Activated CD4-positive, alpha-beta T cell treated with anti-CD3 and anti-CD28 coated beads for 36 hours (primary cell): ENCODE measurements at regions not wholly inside any gene's neighbourhood (a gene's known extent, or its start where the extent isn't known, plus 50 kb on each side); places are given as distances from the start of the nearest gene placed in this dataset.

ENCODE experiments used
- ATAC-seq: fragments of 200-7000 bp; cut with Tn5 transposase; one replicate; pipeline ENCODE4 v1.10.0; 2021; ENCODE audit warnings: mild to moderate bottlenecking, moderate library complexity
- CTCF ChIA-PET: fragments of 350-600 bp; sonication (Branson Sonifier 250); formaldehyde crosslinking; loops from one replicate; lab custom pipeline; 2021; ENCODE audit warnings: antibody characterized with exemption; lab: Charles Lee
- POLR2A ChIA-PET: fragments of 350-600 bp; sonication (Branson Sonifier 250); formaldehyde crosslinking; loops from one replicate; lab custom pipeline; 2021; ENCODE audit warnings: antibody characterized with exemption, inconsistent platforms; lab: Charles Lee
- DNase-seq: peaks from one replicate; pipeline ENCODE4 v3.0.0-alpha.2; 2020
- H3K27ac Mint-ChIP-seq: one replicate; pipeline ENCODE4 v1.8.0; 2021; ENCODE audit warnings: mixed read lengths
- H3K27me3 Mint-ChIP-seq: one replicate; pipeline ENCODE4 v1.8.0; 2021; ENCODE audit warnings: mixed read lengths
- H3K36me3 Mint-ChIP-seq: one replicate; pipeline ENCODE4 v1.8.0; 2021; ENCODE audit warnings: low read depth, mixed read lengths
- H3K4me1 Mint-ChIP-seq: one replicate; pipeline ENCODE4 v1.8.0; 2021; ENCODE audit warnings: mixed read lengths
- H3K4me3 Mint-ChIP-seq: one replicate; pipeline ENCODE4 v1.8.0; 2021; ENCODE audit warnings: mild to moderate bottlenecking, moderate library complexity, mixed read lengths
- H3K9me3 Mint-ChIP-seq: one replicate; pipeline ENCODE4 v1.8.0; 2021; ENCODE audit warnings: low read depth, mixed read lengths
- intact Hi-C, 2 experiments: fragments of 100-400 bp; cut with DNase I in 1 of 2; cut with micrococcal nuclease in 1 of 2; formaldehyde crosslinking; loops; one replicate each; pipeline versions ENCODE4 v1.14.2 to v1.15.1; 2022 to 2024; cut with DNase I, micrococcal nuclease

- Mint-ChIP-seq H3K4me1 (no peaks in the 10 kb centered on the region), H3K27me3 (no peaks in the 10 kb centered on the region), H3K27ac (no peak overlapping the region), H3K9me3 (no peaks in the 10 kb centered on the region), H3K36me3 (no peaks in the 10 kb centered on the region), H3K4me3 (no peak overlapping the region)
- no peak for ATAC-seq
- CTCF ChIA-PET, result no interaction called here
- POLR2A ChIA-PET, result no interaction called here
- no peak for DNase-seq
- intact Hi-C loops, result no loop called here
These were observed 671.7 kb upstream of the GOT2 start for GRCh38 chr16:59405802-59406201.

- H3K36me3 Mint-ChIP-seq, result no peaks in the 10 kb centered on the region
- POLR2A ChIA-PET, result no interaction called here
- CTCF ChIA-PET, result no interaction called here
- H3K4me3 Mint-ChIP-seq, result no peak overlapping the region
- H3K4me1 Mint-ChIP-seq, result no peaks in the 10 kb centered on the region
- intact Hi-C loops, result no loop called here
- no peaks in the 10 kb centered on the region for H3K27me3 Mint-ChIP-seq
- H3K9me3 Mint-ChIP-seq, result no peaks in the 10 kb centered on the region
- DNase-seq (no peak), ATAC-seq (no peak)
- H3K27ac Mint-ChIP-seq, result no peak overlapping the region
These were observed 670.4 kb upstream of the GOT2 start for GRCh38 chr16:59404509-59404908.

GRCh38 chr16:59400830-59401229, 666.7 kb upstream of the GOT2 start:
- Mint-ChIP-seq H3K4me3 (no peak overlapping the region), H3K9me3 (no peaks in the 10 kb centered on the region), H3K36me3 (no peaks in the 10 kb centered on the region), H3K4me1 (no peaks in the 10 kb centered on the region), H3K27ac (no peak overlapping the region), H3K27me3 (no peaks in the 10 kb centered on the region)
- POLR2A ChIA-PET, result no interaction called here
- intact Hi-C loops, result no loop called here
- DNase-seq (no peak), ATAC-seq (no peak)
- CTCF ChIA-PET, result no interaction called here

- Mint-ChIP-seq H3K27me3 (no peaks in the 10 kb centered on the region), H3K4me1 (no peaks in the 10 kb centered on the region), H3K9me3 (peaks cover 3% of the 10 kb centered on the region), H3K4me3 (no peak overlapping the region), H3K27ac (no peak overlapping the region), H3K36me3 (no peaks in the 10 kb centered on the region)
- intact Hi-C loops, result no loop called here
- DNase-seq (no peak), ATAC-seq (no peak)
- ChIA-PET CTCF (no interaction called here), POLR2A (no interaction called here)
These were observed 663.5 kb upstream of the GOT2 start for GRCh38 chr16:59397638-59398037.

- H3K9me3 Mint-ChIP-seq, result peaks cover 3% of the 10 kb centered on the region
- intact Hi-C loops, result no loop called here
- H3K36me3 Mint-ChIP-seq, result no peaks in the 10 kb centered on the region
- ChIA-PET CTCF (no interaction called here), POLR2A (no interaction called here)
- no peaks in the 10 kb centered on the region for H3K27me3 Mint-ChIP-seq
- no peak overlapping the region for H3K27ac Mint-ChIP-seq
- no peak overlapping the region for H3K4me3 Mint-ChIP-seq
- no peaks in the 10 kb centered on the region for H3K4me1 Mint-ChIP-seq
- DNase-seq (no peak), ATAC-seq (no peak)
These were observed 660.4 kb upstream of the GOT2 start for GRCh38 chr16:59394526-59394925.

DNA sequence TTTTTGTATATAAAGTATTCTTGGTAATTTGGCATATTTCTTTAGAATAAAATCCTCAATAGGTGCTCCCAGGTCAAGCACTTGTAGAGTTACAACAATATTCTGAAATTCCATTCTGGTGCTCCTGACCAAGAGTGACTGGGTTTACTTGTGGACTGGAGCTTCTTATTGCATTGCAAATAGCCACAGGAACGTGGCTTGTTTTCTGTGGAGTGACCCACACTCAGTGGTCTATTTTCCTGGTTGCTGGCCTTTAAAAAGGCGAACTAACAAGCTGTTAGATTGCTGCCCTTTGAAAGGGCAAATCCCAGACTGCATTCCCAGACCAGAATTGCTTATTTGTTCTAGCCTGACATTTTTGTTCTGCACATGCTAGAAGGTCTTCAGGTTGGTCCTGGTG, 658.8 kb upstream of the GOT2 start:
- H3K4me3 Mint-ChIP-seq, result no peak overlapping the region
- intact Hi-C loops, result no loop called here
- DNase-seq (no peak), ATAC-seq (no peak)
- POLR2A ChIA-PET, result no interaction called here
- no peaks in the 10 kb centered on the region for H3K27me3 Mint-ChIP-seq
- H3K9me3 Mint-ChIP-seq, result peaks cover 4% of the 10 kb centered on the region
- no peaks in the 10 kb centered on the region for H3K4me1 Mint-ChIP-seq
- no peaks in the 10 kb centered on the region for H3K36me3 Mint-ChIP-seq
- CTCF ChIA-PET, result no interaction called here
- H3K27ac Mint-ChIP-seq, result no peak overlapping the region

DNA sequence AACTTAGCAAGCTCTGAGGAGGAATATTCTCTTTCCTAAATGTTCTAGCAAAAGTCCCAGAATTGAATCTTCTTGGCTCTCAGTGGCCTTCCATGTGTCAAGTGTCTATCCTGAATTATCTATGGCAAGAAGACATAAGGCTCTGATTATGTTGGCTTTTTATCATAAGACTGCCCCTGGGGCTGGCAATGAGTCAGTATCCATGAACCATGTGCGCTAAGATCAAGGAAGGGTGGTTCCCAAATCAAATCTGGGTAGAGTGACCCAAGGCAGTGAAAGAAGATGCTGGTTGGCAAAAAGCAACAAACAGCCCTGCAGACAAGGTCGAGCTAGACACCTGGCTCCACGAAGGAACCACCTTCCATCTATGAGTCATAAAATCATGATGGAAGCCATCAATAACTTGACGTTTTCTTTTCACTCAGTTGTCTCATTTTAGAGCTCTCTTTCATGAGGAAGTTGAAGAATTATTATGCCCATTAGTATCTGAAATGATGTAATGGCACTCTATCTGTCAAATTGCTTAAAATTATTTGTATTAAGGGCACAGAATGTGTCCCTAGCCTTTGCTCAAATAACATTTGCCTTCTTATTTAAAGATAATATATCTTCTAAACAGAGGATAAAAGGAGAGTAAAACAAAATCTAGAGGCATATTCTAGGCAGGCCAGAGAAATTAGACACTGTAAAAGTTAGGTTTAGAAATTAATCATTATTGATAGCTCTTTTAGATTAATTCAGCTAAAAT, 657.7 kb upstream of the GOT2 start:
- ChIA-PET POLR2A (no interaction called here), CTCF (interaction anchor here (1.2 kb wide), 1 partner anchor 11 kb away, joined by 3 read pairs; no protein-coding TSS in a partner anchor)
- no peaks in the 10 kb centered on the region for H3K4me1 Mint-ChIP-seq
- no peaks in the 10 kb centered on the region for H3K36me3 Mint-ChIP-seq
- H3K27me3 Mint-ChIP-seq, result no peaks in the 10 kb centered on the region
- ATAC-seq (no peak), DNase-seq (no peak)
- intact Hi-C loops, result no loop called here
- H3K27ac Mint-ChIP-seq, result no peak overlapping the region
- no peak overlapping the region for H3K4me3 Mint-ChIP-seq
- H3K9me3 Mint-ChIP-seq, result peaks cover 4% of the 10 kb centered on the region

DNA sequence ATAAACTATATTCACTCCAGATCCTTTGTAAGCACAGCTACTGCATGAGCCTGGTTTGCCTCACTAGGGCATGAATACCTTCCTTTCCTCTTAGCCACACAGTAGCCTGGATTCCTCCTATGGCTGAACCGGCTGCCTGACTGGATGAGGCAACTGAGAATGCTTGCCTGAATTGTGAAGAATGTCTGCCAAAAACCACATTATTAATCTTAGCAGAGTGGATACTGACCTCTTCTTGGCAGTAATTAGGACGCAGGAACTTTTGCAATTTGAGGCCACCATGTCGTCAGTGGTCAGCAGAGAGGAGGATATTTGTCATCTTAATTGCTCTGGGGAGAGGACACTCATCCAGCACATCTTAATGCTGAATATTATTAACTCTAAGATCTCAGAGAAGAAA, 651.8 kb upstream of the GOT2 start:
- peaks cover 4% of the 10 kb centered on the region for H3K9me3 Mint-ChIP-seq

GRCh38 chr16:59385491-59385890, 651.4 kb upstream of the GOT2 start:
- no peak for DNase-seq
- ChIA-PET CTCF (interaction anchor here (0.8 kb wide), 1 partner anchor 143 kb away, joined by 3 read pairs; no protein-coding TSS in a partner anchor), POLR2A (no interaction called here)
- no peaks in the 10 kb centered on the region for H3K4me1 Mint-ChIP-seq
- H3K27me3 Mint-ChIP-seq, result no peaks in the 10 kb centered on the region
- H3K4me3 Mint-ChIP-seq, result no peak overlapping the region
- H3K36me3 Mint-ChIP-seq, result no peaks in the 10 kb centered on the region
- ATAC-seq, result no peak
- intact Hi-C loops, result no loop called here
- peaks cover 4% of the 10 kb centered on the region for H3K9me3 Mint-ChIP-seq
- H3K27ac Mint-ChIP-seq, result no peak overlapping the region

More for the DNA sequence above, 651.8 kb upstream of the GOT2 start:
- Mint-ChIP-seq H3K4me1 (no peaks in the 10 kb centered on the region), H3K27ac (no peak overlapping the region), H3K27me3 (no peaks in the 10 kb centered on the region), H3K4me3 (no peak overlapping the region), H3K36me3 (no peaks in the 10 kb centered on the region)
- intact Hi-C loops, result no loop called here
- no peak for DNase-seq
- POLR2A ChIA-PET, result no interaction called here
- ATAC-seq, result no peak
- CTCF ChIA-PET, result no interaction called here

DNA sequence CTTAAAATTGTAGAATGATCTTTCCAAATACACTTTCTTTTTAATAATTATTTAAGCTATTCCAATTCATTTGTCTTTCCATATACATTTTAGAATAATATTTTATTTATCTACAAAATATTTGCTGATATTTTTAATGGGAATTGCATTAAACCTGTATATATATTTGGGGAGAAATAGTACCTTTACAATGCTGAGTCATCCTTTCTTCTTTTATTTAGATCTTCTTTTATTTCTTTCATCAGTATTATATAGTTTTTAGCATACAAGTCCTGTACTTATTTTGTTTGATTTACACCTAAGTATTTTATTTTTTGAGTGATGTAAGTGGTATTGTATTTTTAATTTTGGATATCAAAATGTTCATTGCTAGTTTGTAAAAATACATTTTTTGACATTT, 639.5 kb upstream of the GOT2 start:
- H3K4me3 Mint-ChIP-seq, result no peak overlapping the region
- H3K27ac Mint-ChIP-seq, result no peak overlapping the region
- ChIA-PET POLR2A (no interaction called here), CTCF (no interaction called here)
- DNase-seq, result no peak
- H3K27me3 Mint-ChIP-seq, result no peaks in the 10 kb centered on the region
- ATAC-seq, result no peak
- H3K4me1 Mint-ChIP-seq, result no peaks in the 10 kb centered on the region
- H3K9me3 Mint-ChIP-seq, result peaks cover 7% of the 10 kb centered on the region
- no peaks in the 10 kb centered on the region for H3K36me3 Mint-ChIP-seq
- intact Hi-C loops, result no loop called here

- ChIA-PET CTCF (no interaction called here), POLR2A (no interaction called here)
- intact Hi-C loops, result no loop called here
- no peaks in the 10 kb centered on the region for H3K36me3 Mint-ChIP-seq
- H3K4me3 Mint-ChIP-seq, result no peak overlapping the region
- H3K27ac Mint-ChIP-seq, result no peak overlapping the region
- H3K9me3 Mint-ChIP-seq, result peaks cover 9% of the 10 kb centered on the region
- H3K4me1 Mint-ChIP-seq, result no peaks in the 10 kb centered on the region
- no peaks in the 10 kb centered on the region for H3K27me3 Mint-ChIP-seq
- DNase-seq (no peak), ATAC-seq (no peak)
These were observed 636.6 kb upstream of the GOT2 start for GRCh38 chr16:59370717-59371116.

DNA sequence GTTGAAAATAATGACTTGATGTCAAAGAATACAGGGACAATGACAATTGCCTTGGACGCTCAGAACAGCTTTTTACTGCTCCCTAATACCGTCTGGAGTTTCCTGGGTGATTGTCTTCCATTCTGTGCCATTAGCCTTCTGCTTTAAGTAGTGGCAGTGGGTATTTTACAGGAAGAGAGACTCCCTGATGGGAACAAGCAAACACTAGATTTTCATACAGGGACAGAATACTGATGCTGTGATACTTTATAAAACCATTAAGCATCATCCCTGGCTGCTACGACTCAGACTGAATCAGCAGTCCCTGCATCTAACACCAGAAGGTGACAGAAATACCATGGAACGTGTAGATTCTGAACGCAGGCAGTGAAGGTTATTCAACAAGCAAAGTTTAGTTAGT, 635.4 kb upstream of the GOT2 start:
- H3K27ac Mint-ChIP-seq, result no peak overlapping the region
- CTCF ChIA-PET, result no interaction called here
- no peak for ATAC-seq
- no peaks in the 10 kb centered on the region for H3K36me3 Mint-ChIP-seq
- DNase-seq, result no peak
- H3K4me1 Mint-ChIP-seq, result no peaks in the 10 kb centered on the region
- H3K4me3 Mint-ChIP-seq, result no peak overlapping the region
- no peaks in the 10 kb centered on the region for H3K27me3 Mint-ChIP-seq
- intact Hi-C loops, result no loop called here
- POLR2A ChIA-PET, result no interaction called here
- peaks cover 4% of the 10 kb centered on the region for H3K9me3 Mint-ChIP-seq
